ENCODE measurements at regions not wholly inside any gene's neighbourhood (a gene's known extent, or its start where the extent isn't known, plus 50 kb on each side); places are given as distances from the start of the nearest gene placed in this dataset.
A peak's percentile ranks its signal among the peaks of the same experiment; 100 is the strongest.
"Not testable (repeated sequence)": the region's sequence is repeated elsewhere in the genome, so short reads cannot be mapped to it uniquely, and the experiment has no call there.

- DNase-seq: no peak
Observed at GRCh38 chr2:22020091-22020742, 896.4 kb downstream of the TDRD15 start.

- DNase-seq: no peak
Observed at GRCh38 chr2:22027345-22028005, 903.7 kb downstream of the TDRD15 start.

- DNase-seq: peak; percentile 67
Observed at GRCh38 chr2:22035361-22035830, 911.6 kb downstream of the TDRD15 start.

DNA sequence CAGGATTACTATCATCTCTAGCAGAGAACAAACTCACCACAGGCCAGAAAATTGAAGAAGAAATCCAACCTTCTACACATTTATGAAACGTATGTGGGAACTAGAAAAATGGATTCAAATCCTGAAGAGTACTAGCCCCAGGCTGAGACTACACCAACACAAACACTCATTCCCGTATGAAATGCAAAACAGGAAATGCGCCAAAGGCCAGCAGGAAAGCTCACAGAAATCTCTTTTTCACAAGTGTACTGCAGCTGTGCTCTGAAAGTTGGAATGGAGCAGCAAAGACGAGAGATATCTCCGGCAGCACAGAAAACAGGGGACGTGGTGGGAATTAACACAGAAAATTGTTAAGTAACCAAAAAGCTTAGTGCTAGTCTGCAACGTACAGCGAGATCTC, 913.5 kb downstream of the TDRD15 start:
- peak; percentile 63 for DNase-seq

DNA sequence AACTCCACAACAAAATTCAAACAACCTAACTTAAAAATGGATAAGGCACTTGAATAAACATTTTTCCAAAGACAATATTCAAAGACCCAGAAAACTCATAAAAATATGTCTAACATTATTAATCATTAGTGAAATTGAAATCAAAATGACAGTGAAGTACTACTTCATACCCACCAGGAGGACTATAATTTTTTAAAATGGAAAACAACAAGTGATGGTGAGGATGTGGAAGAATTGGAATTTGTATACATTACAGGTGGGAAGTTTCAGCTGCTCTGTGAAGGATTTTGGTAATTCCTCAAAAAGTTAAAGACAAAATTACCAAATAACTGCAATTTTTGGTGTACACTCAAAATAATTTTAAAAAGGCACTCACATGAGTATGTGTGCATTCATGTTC, 920.0 kb downstream of the TDRD15 start:
- DNase-seq: no peak

DNA sequence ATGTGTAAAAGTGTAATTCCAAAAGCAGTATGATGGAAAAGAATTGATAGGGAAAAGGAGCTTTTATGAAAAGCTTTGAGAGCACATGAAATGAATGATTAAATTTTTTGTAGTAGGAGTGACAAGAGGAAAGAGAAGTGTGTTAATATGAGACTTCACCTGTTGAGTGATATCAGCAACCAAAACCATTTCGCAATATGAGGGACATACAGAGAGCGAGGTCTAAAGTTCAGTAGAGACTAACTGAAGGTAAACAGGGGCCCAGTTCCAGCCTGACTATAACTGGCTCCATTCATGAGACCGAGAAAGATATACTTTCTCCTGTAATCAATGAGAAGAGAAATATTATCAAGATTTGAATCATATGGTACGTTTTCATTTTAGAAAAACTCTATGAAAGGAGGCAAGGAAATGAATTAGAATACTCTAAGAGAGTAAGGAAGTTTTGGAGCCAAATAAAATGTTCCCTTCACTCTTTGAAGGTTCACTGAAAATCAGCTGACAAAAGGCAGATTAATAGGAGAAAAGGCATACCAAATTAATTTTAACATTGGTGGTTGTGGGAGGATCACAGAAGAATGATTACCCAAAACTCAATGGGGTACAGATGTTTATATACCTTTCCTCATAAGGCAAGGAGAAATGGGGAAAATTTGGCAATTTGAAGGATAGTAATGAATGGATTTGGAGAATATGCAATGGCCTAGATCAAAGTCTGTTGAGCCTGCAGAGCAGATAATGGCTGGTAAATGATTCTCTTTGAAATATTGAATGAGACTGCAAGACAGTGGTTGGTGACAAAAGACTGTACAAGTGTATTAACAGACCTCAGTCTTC, 932.2 kb downstream of the TDRD15 start:
- no peak for DNase-seq

GRCh38 chr2:22056621-22057132, 932.9 kb downstream of the TDRD15 start:
- no peak for DNase-seq

- no peak for DNase-seq
Observed at GRCh38 chr2:22062679-22063078, 938.9 kb downstream of the TDRD15 start.

- DNase-seq: no peak
Observed at GRCh38 chr2:22076454-22076853, 952.7 kb downstream of the TDRD15 start.

DNA sequence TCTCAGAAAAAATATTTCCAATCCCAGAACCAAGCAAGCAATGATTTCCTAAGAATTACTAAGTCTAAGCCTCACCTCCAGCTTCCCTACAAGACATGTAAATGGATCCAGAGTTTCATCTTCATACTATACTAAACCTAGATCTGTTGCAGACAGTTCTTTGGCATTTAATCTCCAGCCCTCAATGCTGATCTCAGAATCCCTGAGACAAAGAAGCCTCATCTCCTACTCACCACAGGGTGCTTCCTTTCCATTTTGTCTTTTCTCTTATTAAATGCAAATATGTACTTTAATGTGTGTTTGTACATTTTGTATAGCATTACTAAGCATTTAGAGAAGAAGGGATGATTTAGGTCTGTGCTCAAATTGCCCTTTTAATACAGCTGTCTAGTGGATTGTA, 954.9 kb downstream of the TDRD15 start:
- no peak for DNase-seq

DNA sequence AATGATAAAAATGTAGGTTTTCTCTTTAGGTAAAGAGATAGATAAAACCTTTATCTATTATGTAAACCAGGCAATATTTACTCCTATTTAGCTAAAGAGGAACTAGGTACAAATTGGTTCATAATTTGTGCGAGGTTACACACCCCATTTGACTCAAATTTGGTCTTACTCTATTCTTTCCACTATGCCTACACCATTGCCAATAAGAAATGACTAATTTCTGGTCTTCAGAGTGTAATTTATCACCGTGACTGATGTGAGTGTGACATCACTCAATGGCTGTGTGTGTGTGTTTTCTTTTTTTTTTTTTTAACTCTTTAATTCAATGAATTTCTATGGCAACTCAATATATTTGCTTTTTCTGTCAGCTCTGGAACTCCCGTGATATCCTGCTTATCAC, 955.8 kb downstream of the TDRD15 start:
- no peak for DNase-seq

DNA sequence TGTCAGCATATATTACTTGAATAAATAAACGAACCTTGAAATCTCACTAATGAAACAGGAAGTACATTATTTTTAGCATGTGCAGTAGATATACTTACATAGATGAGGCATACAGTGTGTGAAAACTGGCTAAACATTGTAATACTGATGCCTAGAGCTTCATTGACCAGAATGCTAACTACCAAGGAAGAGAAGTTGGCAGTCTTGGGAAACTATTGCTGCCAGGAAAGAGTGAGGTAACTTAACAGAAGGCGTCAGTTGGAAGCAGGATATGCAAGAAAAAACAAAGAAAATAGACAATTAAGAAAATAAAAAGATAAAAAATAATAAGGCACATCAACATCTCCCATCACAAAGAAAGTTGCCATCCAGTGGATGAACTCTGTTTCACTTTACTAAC, 963.0 kb downstream of the TDRD15 start:
- no peak for DNase-seq

DNA sequence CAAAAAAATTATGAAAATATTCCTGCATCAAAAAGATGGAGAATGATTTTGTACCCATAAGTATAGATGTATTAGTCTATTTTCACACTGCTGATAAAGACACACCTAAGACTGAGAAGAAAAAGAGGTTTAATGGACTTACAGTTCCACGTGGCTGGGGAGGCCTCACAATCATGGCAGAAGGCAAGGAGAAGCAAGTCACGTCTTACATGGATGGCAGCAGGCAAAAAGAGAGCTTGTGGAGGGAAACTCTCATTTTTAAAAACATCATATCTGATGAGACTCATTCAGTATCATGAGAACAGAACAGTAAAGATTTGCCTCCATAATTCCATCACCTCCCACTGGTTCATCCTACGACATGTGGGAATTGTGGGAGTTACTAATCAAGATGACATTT, 979.8 kb downstream of the TDRD15 start:
- not testable (repeated sequence) for DNase-seq

DNA sequence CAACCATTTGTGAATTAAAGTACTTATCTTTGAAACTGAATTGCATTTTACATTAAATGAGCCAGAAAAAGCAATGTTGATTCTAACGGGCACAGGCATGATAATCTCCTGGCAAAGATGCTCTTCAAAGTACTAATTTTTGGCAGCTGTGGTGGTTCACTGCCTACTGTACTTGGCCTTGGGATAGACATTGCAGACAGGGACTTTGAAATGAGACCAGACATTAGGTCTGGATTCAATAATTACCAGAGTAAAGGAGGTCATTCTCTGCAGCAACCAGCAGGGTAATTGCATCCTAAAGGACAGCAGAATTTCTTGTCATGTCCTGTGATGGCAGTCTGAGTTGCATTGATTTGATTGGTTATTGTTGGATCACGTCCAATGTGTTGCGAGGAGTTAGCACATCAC, 986.5 kb downstream of the TDRD15 start:
- no peak for DNase-seq

- no peak for DNase-seq
Observed at GRCh38 chr2:22124003-22124402, 1000.2 kb downstream of the TDRD15 start.

DNA sequence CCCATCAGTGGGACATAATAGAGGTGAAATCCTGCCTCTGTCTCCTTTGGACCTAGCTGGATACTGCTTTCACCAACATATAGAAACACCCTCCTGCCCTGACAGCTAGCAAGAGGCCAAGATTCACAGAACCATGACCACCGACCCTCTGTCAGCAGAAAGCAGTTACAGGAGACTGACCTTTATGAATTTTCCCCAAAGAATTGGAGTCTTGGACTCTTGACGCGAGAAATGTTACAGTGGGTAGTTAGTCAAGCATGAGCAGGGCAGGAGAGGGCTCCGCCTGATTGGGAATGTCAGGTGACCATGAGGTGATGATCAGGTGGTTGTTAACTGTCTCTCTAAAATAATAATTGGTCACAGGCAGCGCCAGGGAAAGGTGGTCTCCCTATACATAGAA, 1002.3 kb downstream of the TDRD15 start:
- DNase-seq: no peak

GRCh38 chr2:22126978-22127377, 1003.2 kb downstream of the TDRD15 start:
- DNase-seq: no peak

- DNase-seq: no peak
Observed at GRCh38 chr2:22134421-22134820, 1010.7 kb downstream of the TDRD15 start.

GRCh38 chr2:22136446-22136845, 1012.7 kb downstream of the TDRD15 start:
- DNase-seq: no peak

DNA sequence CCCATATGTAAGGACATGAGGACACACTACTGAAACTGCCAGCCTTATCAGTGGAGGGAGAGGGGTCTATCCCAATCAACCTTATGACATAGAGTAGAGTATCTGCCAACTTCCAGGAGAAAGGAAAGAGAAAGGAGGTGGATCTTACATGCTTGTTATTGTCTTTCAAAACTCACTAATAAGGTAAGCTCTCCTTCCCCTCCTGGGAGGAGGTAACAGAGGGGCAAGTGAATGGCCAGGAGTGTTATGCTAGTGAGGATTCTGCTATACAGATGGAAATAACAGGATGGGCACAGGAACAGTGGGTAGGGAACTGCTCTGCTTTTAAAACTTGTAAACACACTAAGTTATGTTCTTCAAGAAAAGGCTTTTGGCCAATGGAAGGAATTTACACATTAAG, 1020.1 kb downstream of the TDRD15 start:
- no peak for DNase-seq

- DNase-seq: no peak
Observed at GRCh38 chr2:22153931-22154613, 1030.3 kb downstream of the TDRD15 start.

DNA sequence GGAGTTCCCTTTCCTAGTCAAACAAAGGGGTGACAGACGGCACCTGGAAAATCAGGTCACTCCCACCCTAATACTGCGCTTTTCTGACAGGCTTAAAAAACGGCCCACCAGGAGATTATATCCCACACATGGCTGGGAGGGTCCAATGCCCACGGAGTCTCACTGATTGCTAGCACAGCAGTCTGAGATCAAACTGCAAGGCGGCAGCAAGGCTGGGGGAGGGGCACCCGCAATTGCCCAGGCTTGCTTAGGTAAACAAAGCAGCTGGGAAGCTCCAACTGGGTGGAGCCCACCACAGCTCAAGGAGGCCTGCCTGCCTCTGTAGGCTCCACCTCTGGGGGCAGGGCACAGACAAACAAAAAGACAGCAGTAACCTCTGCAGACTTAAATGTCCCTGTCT, 1032.9 kb downstream of the TDRD15 start:
- not testable (repeated sequence) for DNase-seq

DNA sequence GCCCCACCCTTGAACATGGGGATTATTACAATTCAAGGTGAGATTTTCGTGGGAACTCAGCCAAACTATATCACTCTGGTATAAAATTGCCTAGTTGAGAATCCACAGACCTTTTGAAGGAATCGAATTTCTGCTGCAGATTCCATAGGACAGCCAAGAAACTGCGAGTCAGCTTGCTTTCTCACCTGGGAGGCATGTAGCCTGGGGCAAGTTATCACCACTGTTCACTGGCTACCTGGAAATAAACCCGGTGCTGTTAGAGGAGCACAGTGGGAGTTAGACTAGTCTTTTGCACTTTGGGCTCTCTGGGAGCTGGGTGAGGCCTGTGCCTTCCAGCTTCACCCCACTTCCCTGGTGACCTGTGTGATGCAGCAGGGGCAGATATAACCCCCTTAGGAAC, 1043.5 kb downstream of the TDRD15 start:
- DNase-seq: no peak
